HCT116 (cell line): ENCODE measurements at regions not wholly inside any gene's neighbourhood (a gene's known extent, or its start where the extent isn't known, plus 50 kb on each side); places are given as distances from the start of the nearest gene placed in this dataset.

Experiments used
- EZH2 ChIP-seq: fragments of 200-600 bp; sonication (generic); IDR thresholded peaks from 2 replicates; pipeline ENCODE4 v1.6.1; 2017; ENCODE audit warnings: antibody characterized with exemption, mixed run types
- FOSL1 ChIP-seq: IDR thresholded peaks from 2 replicates; pipeline ENCODE4 v1.6.1; 2012; ENCODE audit warnings: low read depth
- POLR2A ChIP-seq: IDR thresholded peaks from 2 replicates; pipeline ENCODE4 v1.7.0; 2011; ENCODE audit warnings: borderline replicate concordance; ENCODE audit not compliant: insufficient read depth, insufficient read length; ENCODE audit errors: extremely low read depth
- RAD21 ChIP-seq: IDR thresholded peaks from 2 replicates; pipeline ENCODE4 v1.6.1; 2012; ENCODE audit warnings: low read depth, mild to moderate bottlenecking
- SIN3A ChIP-seq: IDR thresholded peaks from 2 replicates; pipeline ENCODE4 v1.6.1; 2012; ENCODE audit warnings: low read depth
- SP1 ChIP-seq: IDR thresholded peaks from 2 replicates; pipeline ENCODE4 v1.6.1; 2012; ENCODE audit warnings: low read depth
- TCF7L2 ChIP-seq: IDR thresholded peaks from 2 replicates; pipeline ENCODE4 v1.7.0; 2011; ENCODE audit warnings: borderline replicate concordance, inconsistent platforms; ENCODE audit not compliant: insufficient read depth, insufficient read length; ENCODE audit errors: extremely low read depth
- ZNF274 ChIP-seq: fragments of 200-500 bp; sonication (Bioruptor generic); IDR thresholded peaks from 2 replicates; pipeline ENCODE4 v1.6.1; 2014; ENCODE audit warnings: mild to moderate bottlenecking, low read depth, low read length, inconsistent platforms
- TF ChIP-seq, protein P1 (sequence below), 3 experiments: fragments of 200-600 bp in 1 of 3; sonication (generic) in 1 of 3; IDR thresholded peaks in 2 of 3; conservative IDR thresholded peaks in 1 of 3; 2 replicates each; pipeline ENCODE4 v1.5.1; 2012 to 2017; ENCODE audit warnings: low read depth in 2 of 3, low read length in 2 of 3, antibody characterized with exemption in 1 of 3, borderline replicate concordance in 1 of 3, control low read depth in 1 of 3, mild to moderate bottlenecking in 1 of 3, mixed read lengths in 1 of 3, mixed run types in 1 of 3, moderate library complexity in 1 of 3; ENCODE audit not compliant: insufficient read depth in 1 of 3
- TF ChIP-seq, protein P2 (sequence below): IDR thresholded peaks from 2 replicates; pipeline ENCODE4 v1.6.1; 2012; ENCODE audit warnings: low read depth
- TF ChIP-seq, protein P3 (sequence below): IDR thresholded peaks from 2 replicates; pipeline ENCODE4 v1.6.1; 2012

DNA sequence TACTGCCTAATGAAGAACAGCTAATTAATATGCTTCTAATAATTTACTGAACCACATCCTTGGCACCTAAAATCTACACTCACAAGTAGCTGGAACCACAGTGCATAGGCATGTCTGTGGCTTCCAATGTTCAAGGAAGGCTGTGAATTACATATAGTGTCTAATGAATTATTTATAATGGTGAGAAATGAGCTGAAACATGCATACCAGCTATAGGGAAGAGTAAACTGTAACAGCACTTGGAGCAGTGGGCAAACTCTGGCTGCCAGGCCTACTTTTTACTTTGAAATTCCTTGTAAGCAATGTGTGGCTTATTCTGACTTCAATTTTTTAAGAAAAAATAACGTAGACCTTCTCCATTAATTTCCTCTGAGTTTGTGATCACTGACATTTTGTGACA is 953.2 kb upstream of the CDH8 start:
- TF ChIP-seq TCF7L2 (no peak), SP1 (no peak), POLR2A (no peak), RAD21 (no peak), FOSL1 (no peak), EZH2 (no peak), SIN3A (no peak), ZNF274 (no peak)
- TF ChIP-seq, protein P1, sequence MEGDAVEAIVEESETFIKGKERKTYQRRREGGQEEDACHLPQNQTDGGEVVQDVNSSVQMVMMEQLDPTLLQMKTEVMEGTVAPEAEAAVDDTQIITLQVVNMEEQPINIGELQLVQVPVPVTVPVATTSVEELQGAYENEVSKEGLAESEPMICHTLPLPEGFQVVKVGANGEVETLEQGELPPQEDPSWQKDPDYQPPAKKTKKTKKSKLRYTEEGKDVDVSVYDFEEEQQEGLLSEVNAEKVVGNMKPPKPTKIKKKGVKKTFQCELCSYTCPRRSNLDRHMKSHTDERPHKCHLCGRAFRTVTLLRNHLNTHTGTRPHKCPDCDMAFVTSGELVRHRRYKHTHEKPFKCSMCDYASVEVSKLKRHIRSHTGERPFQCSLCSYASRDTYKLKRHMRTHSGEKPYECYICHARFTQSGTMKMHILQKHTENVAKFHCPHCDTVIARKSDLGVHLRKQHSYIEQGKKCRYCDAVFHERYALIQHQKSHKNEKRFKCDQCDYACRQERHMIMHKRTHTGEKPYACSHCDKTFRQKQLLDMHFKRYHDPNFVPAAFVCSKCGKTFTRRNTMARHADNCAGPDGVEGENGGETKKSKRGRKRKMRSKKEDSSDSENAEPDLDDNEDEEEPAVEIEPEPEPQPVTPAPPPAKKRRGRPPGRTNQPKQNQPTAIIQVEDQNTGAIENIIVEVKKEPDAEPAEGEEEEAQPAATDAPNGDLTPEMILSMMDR (IDR thresholded peaks at IDR 0.05 in 2 of 3, conservative IDR thresholded peaks at IDR 0.05 in 1 of 3; ENCODE audit: borderline replicate concordance in 1 of 3, insufficient read depth in 1 of 3, low read depth in 2 of 3, low read length in 2 of 3) = no peak
- TF ChIP-seq, protein P2, sequence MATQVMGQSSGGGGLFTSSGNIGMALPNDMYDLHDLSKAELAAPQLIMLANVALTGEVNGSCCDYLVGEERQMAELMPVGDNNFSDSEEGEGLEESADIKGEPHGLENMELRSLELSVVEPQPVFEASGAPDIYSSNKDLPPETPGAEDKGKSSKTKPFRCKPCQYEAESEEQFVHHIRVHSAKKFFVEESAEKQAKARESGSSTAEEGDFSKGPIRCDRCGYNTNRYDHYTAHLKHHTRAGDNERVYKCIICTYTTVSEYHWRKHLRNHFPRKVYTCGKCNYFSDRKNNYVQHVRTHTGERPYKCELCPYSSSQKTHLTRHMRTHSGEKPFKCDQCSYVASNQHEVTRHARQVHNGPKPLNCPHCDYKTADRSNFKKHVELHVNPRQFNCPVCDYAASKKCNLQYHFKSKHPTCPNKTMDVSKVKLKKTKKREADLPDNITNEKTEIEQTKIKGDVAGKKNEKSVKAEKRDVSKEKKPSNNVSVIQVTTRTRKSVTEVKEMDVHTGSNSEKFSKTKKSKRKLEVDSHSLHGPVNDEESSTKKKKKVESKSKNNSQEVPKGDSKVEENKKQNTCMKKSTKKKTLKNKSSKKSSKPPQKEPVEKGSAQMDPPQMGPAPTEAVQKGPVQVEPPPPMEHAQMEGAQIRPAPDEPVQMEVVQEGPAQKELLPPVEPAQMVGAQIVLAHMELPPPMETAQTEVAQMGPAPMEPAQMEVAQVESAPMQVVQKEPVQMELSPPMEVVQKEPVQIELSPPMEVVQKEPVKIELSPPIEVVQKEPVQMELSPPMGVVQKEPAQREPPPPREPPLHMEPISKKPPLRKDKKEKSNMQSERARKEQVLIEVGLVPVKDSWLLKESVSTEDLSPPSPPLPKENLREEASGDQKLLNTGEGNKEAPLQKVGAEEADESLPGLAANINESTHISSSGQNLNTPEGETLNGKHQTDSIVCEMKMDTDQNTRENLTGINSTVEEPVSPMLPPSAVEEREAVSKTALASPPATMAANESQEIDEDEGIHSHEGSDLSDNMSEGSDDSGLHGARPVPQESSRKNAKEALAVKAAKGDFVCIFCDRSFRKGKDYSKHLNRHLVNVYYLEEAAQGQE = no peak
- TF ChIP-seq, protein P3, sequence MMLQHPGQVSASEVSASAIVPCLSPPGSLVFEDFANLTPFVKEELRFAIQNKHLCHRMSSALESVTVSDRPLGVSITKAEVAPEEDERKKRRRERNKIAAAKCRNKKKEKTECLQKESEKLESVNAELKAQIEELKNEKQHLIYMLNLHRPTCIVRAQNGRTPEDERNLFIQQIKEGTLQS = no peak
